COLO668 (cell line): ENCODE measurements at regions not wholly inside any gene's neighbourhood (a gene's known extent, or its start where the extent isn't known, plus 50 kb on each side); places are given as distances from the start of the nearest gene placed in this dataset.
A peak's percentile ranks its signal among the peaks of the same experiment; 100 is the strongest.
"Not testable (repeated sequence)": the region's sequence is repeated elsewhere in the genome, so short reads cannot be mapped to it uniquely, and the experiment has no call there.

Experiments
- DNase-seq: peaks from one replicate; lab custom pipeline; 2025; ENCODE audit not compliant: unreplicated experiment; lab: John Stamatoyannopoulos, UW

DNA sequence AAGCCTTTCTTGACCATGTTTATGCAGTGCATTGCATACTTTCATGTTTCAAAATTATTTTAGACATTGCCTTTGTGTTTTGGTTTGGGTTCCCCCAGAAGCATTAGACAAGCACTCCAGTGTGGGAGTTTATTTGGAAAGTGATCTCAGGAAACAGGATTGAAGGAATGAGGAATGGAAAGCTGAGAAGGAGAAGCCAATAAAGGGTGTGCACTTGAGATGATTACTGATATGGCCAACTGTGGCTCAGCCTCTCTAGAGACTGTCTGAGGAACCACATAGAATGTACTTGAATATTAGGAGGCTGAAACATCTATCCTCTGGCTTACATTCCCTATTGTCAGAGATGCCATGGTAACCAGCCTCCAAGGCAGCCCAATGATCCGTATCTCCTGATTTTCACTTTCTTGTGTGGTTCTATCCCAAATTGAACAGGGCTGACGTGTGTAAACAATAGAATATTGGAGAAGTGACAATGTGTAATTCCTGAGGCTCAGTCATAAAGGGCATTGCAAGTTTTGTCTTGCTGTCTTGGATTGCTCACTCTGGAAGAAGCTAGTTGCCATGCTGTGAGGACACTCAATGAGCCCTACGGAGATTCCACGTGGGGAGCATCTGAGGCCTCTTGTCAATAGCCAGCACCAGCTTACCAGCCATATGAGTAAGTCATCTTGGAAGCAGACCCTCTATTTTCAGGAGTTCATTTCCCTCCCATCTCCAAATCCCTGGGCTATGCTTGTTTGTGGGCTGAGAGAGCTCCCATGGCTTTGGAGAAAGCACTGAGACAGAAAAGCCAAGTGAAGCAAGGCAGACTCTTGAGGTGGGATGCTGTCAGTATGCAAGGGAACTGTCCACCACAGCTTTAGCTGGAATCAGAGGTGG, 84.7 kb downstream of the SCN11A start:
- no peak for DNase-seq

DNA sequence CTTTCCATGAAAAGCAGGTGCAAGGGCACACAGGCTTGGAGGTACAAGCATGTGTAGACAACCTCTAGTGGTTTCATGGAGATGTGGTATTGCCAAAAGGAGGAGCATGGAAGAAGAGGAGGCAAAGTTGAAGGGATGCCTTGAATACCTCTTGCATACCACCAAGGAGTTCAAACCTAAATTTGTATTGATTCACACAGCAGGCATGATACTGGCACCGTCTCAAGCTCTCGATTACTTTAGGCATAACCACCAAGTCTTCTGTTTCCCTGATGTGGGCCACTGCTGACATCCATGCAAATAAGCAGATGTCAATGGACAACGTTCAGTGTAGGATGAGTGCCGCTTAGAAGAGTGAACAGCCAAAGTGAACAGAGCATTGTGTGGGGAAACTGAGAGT, 87.1 kb downstream of the SCN11A start:
- no peak for DNase-seq

DNA sequence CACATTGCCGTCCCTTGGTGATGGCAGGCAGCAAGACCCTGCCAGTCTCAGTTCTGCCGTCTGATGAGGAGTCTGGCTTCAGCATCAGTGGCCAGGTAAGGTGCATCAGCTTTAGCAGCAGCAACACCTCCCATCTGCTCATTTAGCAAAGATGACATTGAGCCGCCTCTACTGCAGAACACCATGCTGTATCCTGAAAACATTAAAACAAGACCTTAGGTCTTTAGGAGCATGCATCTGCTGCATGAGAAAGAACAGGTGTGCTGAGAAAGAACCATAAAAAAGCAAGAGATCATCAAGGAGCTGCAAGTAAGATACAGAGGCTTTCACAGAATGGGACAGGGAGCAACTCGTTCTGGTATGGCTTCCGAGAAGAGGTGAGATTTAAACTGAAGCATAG, 87.5 kb downstream of the SCN11A start:
- DNase-seq, result no peak

DNA sequence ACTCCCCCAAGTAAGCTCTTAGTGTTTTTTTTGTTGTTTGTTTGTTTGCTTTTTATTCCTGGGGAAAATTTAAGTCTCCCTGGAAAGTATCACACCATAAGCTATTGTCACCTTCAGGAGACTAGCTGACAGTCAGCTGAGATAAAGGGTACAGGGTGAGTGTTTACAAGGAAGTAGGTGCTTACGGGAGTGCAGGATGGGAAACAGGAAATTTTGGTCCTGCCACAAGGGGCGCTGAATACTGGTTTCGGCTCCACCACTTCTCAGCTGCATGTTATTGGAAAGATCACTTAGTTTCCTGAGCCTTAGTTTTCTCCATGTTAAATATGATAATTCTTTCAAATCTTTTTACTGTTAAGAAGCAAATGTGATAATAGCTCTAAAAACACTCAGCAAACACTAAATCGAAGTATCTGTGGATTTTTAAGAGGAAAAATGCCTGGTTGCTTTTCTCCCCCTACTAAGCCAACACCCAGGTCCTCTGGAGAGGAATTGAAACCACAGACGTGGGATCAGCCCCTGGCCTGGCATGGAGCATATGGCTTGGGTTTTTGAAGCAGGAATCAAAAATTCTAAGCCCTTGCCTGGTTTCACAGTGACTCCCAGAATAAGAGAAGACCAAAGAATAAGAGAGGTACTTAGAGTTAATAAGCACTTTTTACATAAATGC, 90.7 kb downstream of the SCN11A start:
- DNase-seq, result peak; percentile 25

DNA sequence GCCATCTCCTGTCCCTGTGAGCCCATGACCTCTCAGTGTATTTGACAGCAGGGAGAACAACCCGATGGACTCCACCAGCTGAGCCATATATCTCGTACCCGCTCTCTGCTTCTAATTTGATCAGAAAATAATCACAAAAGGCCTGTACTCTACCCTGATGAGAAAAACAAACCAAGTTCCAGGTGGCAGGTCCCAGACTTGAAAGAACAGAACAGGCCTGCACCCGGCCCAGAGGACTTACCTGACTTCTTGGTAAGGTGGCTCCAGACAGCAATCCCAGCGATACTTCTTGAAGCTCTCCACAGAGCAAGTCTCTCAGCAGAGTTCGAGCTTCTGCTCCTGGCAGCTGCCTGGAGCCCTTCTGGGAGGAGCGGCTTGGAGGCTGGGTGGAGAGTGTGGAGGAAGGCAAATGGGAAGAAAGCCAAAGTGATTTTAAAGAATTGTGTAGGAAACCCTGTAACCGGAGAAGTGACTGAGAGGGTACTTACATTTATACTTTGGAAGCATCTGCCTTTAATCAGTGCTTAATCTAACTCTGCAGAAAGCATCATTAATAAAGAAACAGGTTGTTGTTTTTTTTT, 91.6 kb downstream of the SCN11A start:
- no peak for DNase-seq

DNA sequence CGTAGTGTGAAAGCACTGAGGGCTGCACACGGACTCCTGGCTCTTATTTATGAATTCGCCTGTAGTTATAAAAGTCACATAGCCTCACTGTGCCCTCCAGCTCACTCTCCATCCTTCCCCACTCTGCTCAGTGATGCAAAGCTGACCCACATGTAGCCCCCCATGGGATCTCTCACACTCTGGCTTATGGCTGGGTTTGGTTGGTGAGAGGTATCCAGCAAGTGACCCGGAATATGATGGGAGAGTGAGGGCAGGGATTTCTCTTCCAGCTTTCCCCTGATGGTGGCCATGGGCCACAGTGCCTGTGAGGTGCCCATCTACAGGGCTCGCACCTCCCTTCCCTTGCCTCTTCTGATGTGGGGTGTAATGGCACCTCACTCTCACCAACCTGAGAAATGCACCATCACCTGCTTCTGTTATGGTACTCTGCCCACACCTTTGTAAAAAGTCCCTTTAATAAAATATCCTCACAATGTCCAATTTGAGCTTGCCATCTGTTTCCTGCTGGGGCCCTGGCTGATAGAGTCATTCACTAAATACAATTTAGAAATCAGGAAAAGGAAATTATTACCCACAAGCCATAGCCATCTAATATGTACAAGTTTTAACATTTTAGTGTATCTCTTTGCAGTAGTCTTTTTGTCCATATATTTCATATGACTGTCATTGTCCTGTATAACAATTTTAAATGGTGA, 93.6 kb downstream of the SCN11A start:
- DNase-seq, result no peak

DNA sequence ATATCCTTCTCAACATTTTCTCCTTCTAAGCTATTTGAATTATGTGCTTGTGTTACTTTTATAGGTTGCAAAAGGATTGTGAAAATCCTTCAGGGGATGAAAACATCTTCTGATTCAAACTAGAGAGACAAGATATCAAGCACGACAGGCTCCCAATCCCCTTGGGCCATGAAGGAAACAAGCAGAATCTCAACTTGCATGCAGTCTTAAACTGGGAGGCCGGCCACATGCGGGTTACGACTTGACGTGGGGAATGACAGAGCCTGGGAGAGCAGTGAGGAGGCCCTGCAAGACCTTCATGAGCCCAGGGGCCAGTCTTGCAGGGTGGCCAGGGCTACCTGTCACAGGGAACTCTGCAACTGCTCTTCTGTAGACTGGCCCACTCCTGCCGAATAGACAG, 94.4 kb downstream of the SCN11A start:
- no peak for DNase-seq

DNA sequence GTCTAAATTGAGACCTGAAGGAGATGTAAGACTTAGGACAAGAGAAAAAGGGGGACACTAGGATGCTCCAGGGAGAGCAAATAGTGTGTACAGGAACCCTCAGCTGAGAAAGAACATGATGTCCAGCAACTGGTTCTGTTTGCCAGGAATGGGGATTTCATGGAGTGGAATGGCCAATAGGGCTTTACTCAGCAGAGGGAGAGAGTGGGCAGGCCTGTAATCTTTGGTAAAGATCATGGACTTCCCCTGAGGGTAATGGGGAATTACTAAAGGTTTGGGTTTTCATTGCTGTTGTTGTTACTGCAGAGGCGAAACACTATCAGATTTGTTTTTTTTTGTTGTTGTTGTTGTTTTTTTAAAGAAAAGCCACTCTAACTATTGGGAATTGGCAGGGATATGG, 99.0 kb downstream of the SCN11A start:
- DNase-seq, result no peak

DNA sequence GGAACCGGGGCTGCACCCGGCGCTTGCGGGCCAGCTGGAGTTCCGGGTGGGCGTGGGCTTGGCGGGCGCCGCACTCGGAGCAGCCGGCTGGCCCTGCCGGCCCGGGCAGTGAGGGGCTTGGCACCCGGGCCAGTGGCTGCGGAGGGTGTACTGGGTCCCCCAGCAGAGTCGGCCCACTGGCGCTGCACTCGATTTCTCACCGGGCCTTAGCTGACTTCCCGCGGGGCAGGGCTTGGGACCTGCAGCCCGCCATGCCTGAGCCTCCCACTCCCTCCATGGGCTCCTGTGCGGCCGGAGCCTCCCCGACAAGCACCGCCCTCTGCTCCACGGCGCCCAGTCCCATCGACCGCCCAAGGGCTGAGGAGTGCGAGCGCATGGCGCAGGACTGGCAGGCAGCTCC, 100.6 kb downstream of the SCN11A start:
- not testable (repeated sequence) for DNase-seq

DNA sequence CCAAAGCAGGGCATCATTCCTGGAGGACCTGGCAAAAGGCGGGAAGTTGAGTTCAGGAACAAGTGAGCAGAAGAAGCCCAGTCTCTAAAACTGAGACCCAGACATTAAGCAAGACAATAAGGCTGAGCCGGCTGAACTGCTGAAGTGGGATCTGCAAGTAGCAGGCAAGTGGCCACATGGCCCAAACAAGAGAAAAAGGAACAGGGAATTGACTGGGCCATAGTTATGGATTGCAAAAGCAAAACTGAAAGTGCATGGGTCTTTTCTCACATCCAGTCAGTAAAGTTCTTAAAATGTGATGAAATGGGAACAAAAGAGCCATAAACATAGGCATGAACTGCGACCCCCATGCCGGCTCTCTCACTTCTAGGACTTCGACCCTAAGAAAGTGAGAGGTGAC, 101.2 kb downstream of the SCN11A start:
- DNase-seq, result no peak

DNA sequence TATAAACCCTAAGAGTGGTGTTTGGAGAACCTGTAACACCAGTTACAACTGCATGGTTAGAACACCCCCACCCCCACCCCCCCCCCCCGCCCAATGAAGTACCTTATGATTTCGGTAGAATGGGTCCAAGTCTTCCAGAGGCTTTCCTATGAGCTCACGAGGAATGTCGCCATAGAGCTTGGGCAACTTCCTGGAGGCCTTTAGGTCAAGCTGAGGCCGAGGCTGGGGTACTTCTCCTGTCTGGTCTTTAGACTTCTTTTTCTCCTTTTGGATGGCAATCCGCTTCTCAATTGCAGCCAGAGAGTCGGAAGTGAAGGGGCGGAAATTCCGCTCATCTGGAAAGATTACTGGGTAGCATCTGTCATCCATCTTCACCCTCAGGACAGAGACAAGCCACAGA, 101.8 kb downstream of the SCN11A start:
- no peak for DNase-seq

DNA sequence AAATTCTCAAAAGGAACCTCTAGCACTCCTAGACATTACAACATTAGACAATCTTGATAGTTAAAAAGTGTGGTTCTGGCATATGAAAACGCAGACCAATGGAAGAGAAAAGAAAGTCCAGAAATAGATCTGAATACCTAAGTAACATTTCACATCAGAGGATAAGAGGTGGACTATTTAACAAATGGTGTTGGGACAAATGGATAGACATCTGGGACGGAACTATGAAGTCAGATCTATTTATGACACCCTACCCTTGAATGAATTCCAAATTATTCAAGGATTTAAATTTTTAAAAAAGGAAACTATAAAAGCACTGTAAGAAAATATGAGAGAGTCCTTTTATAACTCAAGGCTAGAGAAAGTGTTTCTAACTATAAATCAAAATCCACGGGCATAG, 111.3 kb downstream of the SCN11A start:
- DNase-seq, result no peak

DNA sequence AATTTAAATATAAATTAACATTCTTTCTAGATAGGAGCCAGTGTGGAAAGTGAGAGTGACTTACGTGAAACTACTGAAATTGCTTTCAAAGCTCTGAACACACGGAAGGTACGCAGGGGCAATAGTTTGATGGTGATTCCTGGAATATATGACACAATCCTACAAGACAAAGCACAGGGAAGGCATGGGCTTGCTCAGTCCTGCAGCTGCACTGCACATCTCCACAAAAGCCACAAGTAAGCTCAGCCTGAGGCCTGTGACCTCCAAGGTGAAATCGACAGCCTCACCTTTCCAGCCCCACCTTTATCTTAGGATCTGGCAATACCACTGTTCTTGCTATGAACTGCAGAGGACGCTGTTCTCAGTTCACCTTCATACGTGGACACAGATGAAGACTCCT, 109.3 kb upstream of the SCN10A start:
- DNase-seq, result no peak

DNA sequence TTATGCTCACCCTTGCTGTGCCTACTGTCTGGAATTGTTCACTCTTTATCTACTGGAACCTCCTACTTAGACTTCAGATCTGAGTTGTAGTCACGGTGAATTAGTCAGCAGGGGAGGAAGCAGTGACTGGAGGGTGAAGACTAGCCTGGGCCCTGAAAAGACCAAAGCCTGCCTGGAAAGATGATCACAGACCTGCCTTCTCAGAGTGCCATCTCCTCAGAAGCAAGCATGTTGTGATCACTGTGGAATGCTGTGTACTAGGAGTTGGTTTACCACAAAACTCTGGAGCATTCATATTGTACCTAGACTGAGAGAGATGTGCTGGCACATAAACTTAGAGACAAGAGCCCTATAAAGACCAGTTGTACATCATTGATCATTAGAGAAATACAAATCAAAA, 100.7 kb upstream of the SCN10A start:
- DNase-seq, result no peak

DNA sequence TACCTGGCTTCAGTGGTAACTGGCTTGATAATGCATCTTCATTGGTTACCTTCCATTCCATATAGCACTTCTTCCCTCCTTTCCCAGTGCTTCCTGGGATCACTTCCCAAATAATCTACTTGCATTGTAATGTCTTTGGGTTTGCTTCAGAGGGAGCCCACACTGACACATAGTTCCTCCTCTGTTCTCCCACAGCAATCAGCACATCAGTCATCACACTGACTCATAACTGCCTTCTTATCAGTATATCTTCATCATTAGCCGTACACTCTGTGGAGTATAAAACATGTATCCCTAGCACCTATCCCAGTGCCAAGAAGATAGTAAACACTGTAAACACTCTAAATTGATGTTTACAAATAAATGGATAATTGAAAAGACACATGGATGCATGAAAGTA, 91.4 kb upstream of the SCN10A start:
- DNase-seq, result no peak

DNA sequence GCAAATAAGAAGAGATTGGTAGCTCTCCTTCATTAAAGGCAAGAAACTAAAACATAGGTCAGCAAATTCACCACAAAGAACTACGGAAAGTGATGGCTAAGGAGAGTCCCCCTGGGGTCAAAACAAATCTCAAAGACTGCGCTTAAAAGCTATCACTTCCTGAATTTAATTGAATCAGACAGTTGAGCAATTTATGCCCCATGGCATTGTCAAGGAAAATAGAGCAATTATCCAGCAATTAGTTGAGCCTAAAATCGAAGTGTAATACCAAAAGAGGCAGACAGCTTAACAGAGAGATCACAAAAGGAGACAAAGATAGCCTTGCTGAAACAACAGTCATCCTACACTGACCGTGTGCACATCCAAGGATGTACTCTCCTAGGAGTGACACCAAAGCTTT, 74.4 kb upstream of the SCN10A start:
- no peak for DNase-seq

DNA sequence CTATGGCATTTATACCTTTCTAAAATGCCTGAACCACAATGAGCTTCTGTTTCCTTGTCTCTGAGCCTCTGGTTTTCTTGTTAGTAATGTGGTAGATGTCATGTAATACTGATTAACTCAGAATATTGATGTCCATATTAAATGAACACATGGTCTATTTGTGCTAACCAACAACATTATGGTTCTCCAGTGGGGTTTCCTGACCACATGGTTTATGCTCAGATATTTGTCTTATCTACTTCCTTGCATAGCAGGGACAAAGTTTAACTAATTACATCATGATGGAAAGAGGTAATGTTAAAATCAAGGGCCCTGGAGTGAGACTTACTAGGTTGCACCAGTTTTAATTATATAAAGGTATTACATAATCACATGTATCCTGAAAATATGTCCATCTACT, 62.6 kb upstream of the SCN10A start:
- no peak for DNase-seq
